SJCRH30 (cell line): ENCODE measurements at regions not wholly inside any gene's neighbourhood (a gene's known extent, or its start where the extent isn't known, plus 50 kb on each side); places are given as distances from the start of the nearest gene placed in this dataset.
A peak's percentile ranks its signal among the peaks of the same experiment; 100 is the strongest.

Source experiments
- DNase-seq, 2 experiments: peaks; one replicate each; pipeline ENCODE4 v3.0.0-alpha.2; 2015 to 2020
- H3K27ac ChIP-seq: fragments of 250-450 bp; sonication (Bioruptor Pico); 2 replicates; pipeline ENCODE4 v1.5.1; 2020; ENCODE audit warnings: mild to moderate bottlenecking, moderate library complexity
- H3K27me3 ChIP-seq: fragments of 250-450 bp; sonication (Bioruptor Pico); 2 replicates; pipeline ENCODE4 v1.5.1; 2020; ENCODE audit warnings: mild to moderate bottlenecking, moderate library complexity
- H3K36me3 ChIP-seq: fragments of 250-450 bp; sonication (Bioruptor Pico); 2 replicates; pipeline ENCODE4 v1.5.1; 2020; ENCODE audit warnings: mild to moderate bottlenecking, moderate library complexity
- H3K4me1 ChIP-seq: fragments of 250-450 bp; sonication (Bioruptor Pico); 2 replicates; pipeline ENCODE4 v1.5.1; 2020; ENCODE audit warnings: mild to moderate bottlenecking, moderate library complexity
- H3K4me3 ChIP-seq: fragments of 250-450 bp; sonication (Bioruptor Pico); 2 replicates; pipeline ENCODE4 v1.5.1; 2020; ENCODE audit warnings: mild to moderate bottlenecking, moderate library complexity
- H3K9me3 ChIP-seq: fragments of 250-450 bp; sonication (Bioruptor Pico); replicated peaks from 2 replicates; pipeline ENCODE4 v1.5.1; 2020; ENCODE audit warnings: mild to moderate bottlenecking, moderate library complexity

GRCh38 chr1:234775477-234776246, 165.7 kb upstream of the IRF2BP2 start:
- no peak overlapping the region for H3K4me3 ChIP-seq
- peaks cover 18% of the 10 kb centered on the region for H3K4me1 ChIP-seq
- no peaks in the 10 kb centered on the region for H3K9me3 ChIP-seq
- no peaks in the 10 kb centered on the region for H3K27me3 ChIP-seq
- no peak for DNase-seq
- H3K36me3 ChIP-seq = no peaks in the 10 kb centered on the region
- H3K27ac ChIP-seq = no peak overlapping the region

DNA sequence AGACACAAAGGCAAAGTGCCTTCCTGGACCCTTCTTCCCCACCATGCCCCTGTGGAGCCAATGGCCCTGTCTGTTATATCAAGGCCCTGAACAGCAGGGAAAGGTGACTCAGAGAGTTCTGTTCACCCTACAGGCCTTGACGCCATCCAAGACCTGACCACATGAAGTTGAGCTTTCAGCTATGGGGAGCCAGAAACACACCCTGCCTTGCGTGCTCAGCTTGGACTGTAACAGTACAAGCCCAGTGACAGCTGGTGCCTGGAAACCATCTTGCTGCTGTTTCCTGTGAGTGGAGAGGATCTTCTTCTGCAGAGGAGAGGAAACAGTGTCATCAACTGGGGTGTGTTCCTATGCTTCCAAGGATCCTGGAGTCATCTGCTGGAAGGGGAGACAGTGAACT, 165.0 kb upstream of the IRF2BP2 start:
- H3K4me1 ChIP-seq = peaks cover 18% of the 10 kb centered on the region
- H3K27ac ChIP-seq = no peak overlapping the region
- peak in 1 of 2 experiments; percentile 22 for DNase-seq
- no peaks in the 10 kb centered on the region for H3K27me3 ChIP-seq
- H3K4me3 ChIP-seq = no peak overlapping the region
- no peaks in the 10 kb centered on the region for H3K9me3 ChIP-seq
- no peaks in the 10 kb centered on the region for H3K36me3 ChIP-seq

- Histone ChIP-seq H3K9me3 (no peaks in the 10 kb centered on the region), H3K36me3 (no peaks in the 10 kb centered on the region), H3K4me1 (peaks cover 18% of the 10 kb centered on the region), H3K27ac (no peak overlapping the region), H3K27me3 (no peaks in the 10 kb centered on the region), H3K4me3 (no peak overlapping the region)
- DNase-seq = no peak
Measured at GRCh38 chr1:234773936-234774677, 164.1 kb upstream of the IRF2BP2 start.

GRCh38 chr1:234772345-234773147, 162.6 kb upstream of the IRF2BP2 start:
- Histone ChIP-seq H3K27me3 (no peaks in the 10 kb centered on the region), H3K4me3 (peak overlapping the region; percentile 39), H3K9me3 (no peaks in the 10 kb centered on the region), H3K36me3 (no peaks in the 10 kb centered on the region), H3K4me1 (peaks cover 15% of the 10 kb centered on the region), H3K27ac (peak overlapping the region; percentile 91)
- peak; percentile 93 to 94 for DNase-seq

GRCh38 chr1:234771642-234772344, 161.8 kb upstream of the IRF2BP2 start:
- DNase-seq = peak; percentile 31 to 59
- no peaks in the 10 kb centered on the region for H3K27me3 ChIP-seq
- H3K27ac ChIP-seq = peak overlapping the region; percentile 91
- H3K4me1 ChIP-seq = peaks cover 15% of the 10 kb centered on the region
- H3K9me3 ChIP-seq = no peaks in the 10 kb centered on the region
- peak overlapping the region; percentile 39 for H3K4me3 ChIP-seq
- no peaks in the 10 kb centered on the region for H3K36me3 ChIP-seq

- no peaks in the 10 kb centered on the region for H3K9me3 ChIP-seq
- no peaks in the 10 kb centered on the region for H3K27me3 ChIP-seq
- H3K27ac ChIP-seq = peak overlapping the region; percentile 91; the same call in 1 of the 2 replicates
- no peak overlapping the region for H3K4me3 ChIP-seq
- no peak for DNase-seq
- H3K4me1 ChIP-seq = peaks cover 15% of the 10 kb centered on the region
- H3K36me3 ChIP-seq = no peaks in the 10 kb centered on the region
Measured at GRCh38 chr1:234770924-234771540, 161.1 kb upstream of the IRF2BP2 start.

DNA sequence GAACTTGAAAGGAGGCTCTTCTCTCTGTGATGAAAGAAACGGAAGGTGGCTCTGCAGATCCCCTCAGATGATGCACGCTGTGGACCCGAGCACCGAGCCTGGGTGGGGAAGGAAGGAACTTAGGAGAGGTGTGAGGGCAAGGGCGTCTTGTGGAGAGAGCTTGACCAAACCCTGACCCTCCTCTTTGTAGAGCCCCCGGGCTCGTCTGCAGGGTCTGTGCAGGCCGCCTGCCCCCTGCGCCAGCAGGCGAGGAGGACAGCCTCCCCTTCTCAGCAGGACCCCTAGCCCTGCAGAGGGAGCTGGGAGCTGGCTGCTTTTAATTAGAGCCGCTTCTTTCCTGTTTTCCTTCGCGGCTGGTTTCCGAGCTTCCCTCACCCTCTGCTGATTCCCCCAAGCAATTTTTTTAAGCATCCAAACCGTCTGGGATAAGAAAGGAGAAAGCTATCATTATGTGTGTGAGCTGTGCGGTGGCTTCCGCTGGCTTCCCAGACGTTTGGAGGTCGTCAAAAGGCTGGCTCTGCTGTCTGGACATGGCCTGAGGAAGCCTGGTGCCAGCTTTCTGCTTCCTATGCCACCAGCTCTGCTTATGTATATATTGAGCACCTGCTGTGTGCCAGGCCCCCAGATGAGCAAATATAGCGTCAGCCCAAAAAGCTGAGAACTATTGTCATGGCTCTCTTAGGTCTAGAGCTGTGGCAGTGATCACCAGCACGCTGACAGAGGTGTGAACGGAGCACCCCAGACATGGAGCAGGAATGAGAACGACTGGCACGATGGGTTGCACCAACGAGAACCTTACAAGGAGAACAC, 160.2 kb upstream of the IRF2BP2 start:
- Histone ChIP-seq H3K27me3 (no peaks in the 10 kb centered on the region), H3K27ac (no peak overlapping the region)

GRCh38 chr1:234769284-234769985, 159.5 kb upstream of the IRF2BP2 start:
- Histone ChIP-seq H3K27ac (no peak overlapping the region), H3K9me3 (no peaks in the 10 kb centered on the region), H3K4me1 (peaks cover 15% of the 10 kb centered on the region), H3K36me3 (no peaks in the 10 kb centered on the region), H3K27me3 (no peaks in the 10 kb centered on the region), H3K4me3 (no peak overlapping the region)
- no peak for DNase-seq

More for the DNA sequence above, 160.2 kb upstream of the IRF2BP2 start:
- no peak for DNase-seq
- Histone ChIP-seq H3K9me3 (no peaks in the 10 kb centered on the region), H3K4me3 (no peak overlapping the region), H3K4me1 (peaks cover 15% of the 10 kb centered on the region), H3K36me3 (no peaks in the 10 kb centered on the region)

DNA sequence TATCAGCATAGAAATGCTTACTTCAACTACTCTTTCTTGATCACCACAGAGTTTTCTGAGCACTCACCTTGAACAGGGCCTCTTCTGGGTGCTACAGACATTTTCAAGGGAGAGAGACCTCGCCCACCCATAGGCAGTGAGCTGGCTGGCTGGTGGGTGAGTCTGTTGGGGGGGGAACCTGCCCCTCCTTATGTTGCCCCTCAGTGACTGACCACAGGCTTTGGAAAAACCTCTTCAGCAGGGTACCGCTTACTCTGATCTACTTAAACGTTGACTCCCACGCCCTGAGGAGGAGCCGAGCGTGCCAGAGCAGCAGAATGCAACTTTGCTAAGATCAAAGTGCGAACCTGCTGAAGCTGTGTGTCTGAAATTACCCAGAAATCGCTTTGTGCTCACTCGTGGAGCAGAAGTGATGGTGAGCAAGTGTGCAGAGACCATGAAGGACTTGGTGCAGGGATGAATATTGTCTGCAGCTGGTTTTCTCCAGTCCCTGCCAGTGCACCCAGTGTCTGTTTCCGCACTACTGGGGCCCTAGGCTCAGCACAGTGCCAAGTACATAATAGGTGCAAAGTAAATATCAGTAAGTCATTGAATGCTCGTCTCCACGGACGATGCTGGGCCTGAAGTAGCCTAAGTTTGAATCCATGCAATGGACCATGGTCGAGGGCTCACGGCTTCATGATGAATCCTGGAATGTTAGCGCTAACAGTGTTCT, 158.7 kb upstream of the IRF2BP2 start:
- H3K4me1 ChIP-seq = peaks cover 15% of the 10 kb centered on the region
- no peaks in the 10 kb centered on the region for H3K9me3 ChIP-seq
- H3K27me3 ChIP-seq = no peaks in the 10 kb centered on the region
- DNase-seq = no peak
- H3K4me3 ChIP-seq = no peak overlapping the region
- no peak overlapping the region for H3K27ac ChIP-seq
- H3K36me3 ChIP-seq = no peaks in the 10 kb centered on the region

GRCh38 chr1:234768171-234768568, 158.2 kb upstream of the IRF2BP2 start:
- H3K27ac ChIP-seq = no peak overlapping the region
- H3K27me3 ChIP-seq = no peaks in the 10 kb centered on the region
- H3K4me3 ChIP-seq = no peak overlapping the region
- no peaks in the 10 kb centered on the region for H3K36me3 ChIP-seq
- peaks cover 15% of the 10 kb centered on the region for H3K4me1 ChIP-seq
- DNase-seq = no peak
- H3K9me3 ChIP-seq = no peaks in the 10 kb centered on the region

DNA sequence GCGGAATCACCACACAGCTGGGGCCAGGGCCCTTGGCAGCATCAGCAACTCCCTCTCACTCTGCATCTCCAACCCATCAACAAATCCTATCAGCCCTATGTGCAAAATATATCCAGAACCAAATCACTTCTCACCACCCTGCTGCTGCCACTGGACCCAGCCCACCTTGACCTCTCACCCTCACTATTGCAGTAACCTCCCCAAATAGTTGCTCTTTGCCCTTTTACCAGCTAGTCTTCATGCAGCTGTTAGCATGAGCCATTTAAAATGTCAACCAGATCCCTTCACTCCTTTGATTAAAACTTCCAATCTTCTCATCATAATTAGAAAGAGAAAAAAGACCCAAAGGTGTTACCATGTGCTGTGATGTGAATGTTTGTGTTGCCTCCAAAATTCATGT, 155.7 kb upstream of the IRF2BP2 start:
- Histone ChIP-seq H3K4me3 (no peak overlapping the region), H3K27ac (no peak overlapping the region), H3K4me1 (no peaks in the 10 kb centered on the region), H3K27me3 (no peaks in the 10 kb centered on the region), H3K36me3 (no peaks in the 10 kb centered on the region), H3K9me3 (no peaks in the 10 kb centered on the region)
- DNase-seq = no peak

DNA sequence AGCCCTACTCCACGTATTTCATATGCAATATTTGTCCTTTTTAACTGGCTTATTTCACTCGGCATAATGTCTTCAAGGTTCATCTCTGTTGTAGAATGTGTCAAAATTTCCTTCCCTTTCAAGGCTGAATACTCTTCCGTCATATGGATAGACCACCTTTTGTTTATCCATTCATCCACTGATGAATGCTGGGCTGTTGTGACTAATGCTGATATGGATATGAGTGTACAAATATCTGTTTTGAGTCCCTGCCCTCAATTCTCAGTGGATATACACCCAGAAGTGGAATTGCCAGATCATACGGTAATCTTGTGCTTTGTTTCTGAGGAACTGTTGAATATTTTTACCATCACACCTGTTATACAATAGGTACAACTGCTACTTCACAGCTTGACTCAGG, 155.2 kb upstream of the IRF2BP2 start:
- H3K27ac ChIP-seq = no peak overlapping the region
- DNase-seq = no peak
- no peaks in the 10 kb centered on the region for H3K27me3 ChIP-seq
- H3K4me1 ChIP-seq = no peaks in the 10 kb centered on the region
- H3K4me3 ChIP-seq = no peak overlapping the region
- no peaks in the 10 kb centered on the region for H3K36me3 ChIP-seq
- H3K9me3 ChIP-seq = no peaks in the 10 kb centered on the region
